Body of pancreas (tissue), 4 donors: ENCODE measurements at regions not wholly inside any gene's neighbourhood (a gene's known extent, or its start where the extent isn't known, plus 50 kb on each side); places are given as distances from the start of the nearest gene placed in this dataset.

ENCODE experiments used
- ATAC-seq: fragments of 150-250 bp; one replicate; pipeline ENCODE4 v1.9.1; 2016
- DNase-seq, 4 donors: peaks; one replicate each; pipeline ENCODE4 v3.0.0-alpha.2; 2019
- H3K27ac ChIP-seq, 4 donors: fragments of 200-600 bp; sonication (generic); 1 replicate in 3 of 4; 2 replicates in 1 of 4; pipeline versions ENCODE4 v1.5.1 to v1.6.1; 2016 to 2019; ENCODE audit warnings: mild to moderate bottlenecking in 1 of 4, mixed read lengths in 1 of 4, moderate library complexity in 1 of 4
- H3K27me3 ChIP-seq, 2 donors: fragments of 200-600 bp; sonication (generic); one replicate each; pipeline ENCODE4 v1.6.0; 2016; ENCODE audit warnings: mild to moderate bottlenecking in 1 of 2
- H3K36me3 ChIP-seq, 2 donors: fragments of 200-600 bp; sonication (generic); replicated peaks in 1 of 2; 2 replicates each; pipeline ENCODE4 v1.5.1; 2016; ENCODE audit warnings: low read depth in 2 of 2; ENCODE audit not compliant: insufficient read depth in 1 of 2
- H3K4me1 ChIP-seq: fragments of 200-600 bp; sonication (generic); one replicate; pipeline ENCODE4 v1.6.0; 2016
- H3K4me3 ChIP-seq, 2 donors: fragments of 200-600 bp; sonication (generic); 1 replicate in 1 of 2; 2 replicates in 1 of 2; pipeline ENCODE4 v1.5.1; 2016 to 2019
- H3K9me3 ChIP-seq, 3 donors: fragments of 200-600 bp; sonication (generic); 1 replicate in 2 of 3; 2 replicates in 1 of 3; pipeline ENCODE4 v1.5.1; 2016
- POLR2A ChIP-seq, 3 donors: fragments of 450-650 bp; IDR thresholded peaks; one replicate each; pipeline ENCODE4 v1.6.1; 2016; ENCODE audit warnings: antibody characterized with exemption in 3 of 3, mild to moderate bottlenecking in 2 of 3
- WGBS, 2 donors: methylation state at CpG; one replicate each; pipeline ENCODE4 v1.1.5; 2017; 5-methylcytosine and 5-hydroxymethylcytosine counted together
- intact Hi-C: fragments of 100-400 bp; cut with DNase I; formaldehyde crosslinking; loops from one replicate; pipeline ENCODE4 v1.15.1; 2023
- TF ChIP-seq, protein P1 (sequence below), 7 experiments: fragments of 450-650 bp in 4 of 7; fragments of 200-600 bp in 3 of 7; sonication (generic) in 3 of 7; IDR thresholded peaks; one replicate each; pipeline ENCODE4 v1.5.1; 2016 to 2019; ENCODE audit warnings: antibody characterized with exemption in 7 of 7

DNA sequence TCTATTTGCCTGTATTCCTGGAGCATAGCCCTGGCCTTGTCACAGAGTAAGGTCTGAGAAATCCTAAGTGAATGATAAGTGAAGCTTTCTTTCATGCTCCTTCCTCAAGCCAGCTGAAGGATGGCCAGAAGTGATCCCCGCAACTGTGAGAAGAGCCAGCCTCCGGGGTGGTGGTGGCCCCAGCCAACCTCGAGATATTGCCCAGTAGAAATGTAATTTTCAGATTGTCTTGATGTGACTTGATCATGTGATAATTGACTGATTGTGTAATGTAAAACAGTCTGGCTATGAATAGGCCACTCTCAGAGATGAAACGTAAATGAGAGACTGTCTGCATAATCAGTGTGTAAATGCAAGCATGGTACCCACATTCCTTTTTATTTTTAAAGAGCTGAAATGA lies 242.4 kb upstream of the CAMK1G start:
- TF ChIP-seq, protein P1, sequence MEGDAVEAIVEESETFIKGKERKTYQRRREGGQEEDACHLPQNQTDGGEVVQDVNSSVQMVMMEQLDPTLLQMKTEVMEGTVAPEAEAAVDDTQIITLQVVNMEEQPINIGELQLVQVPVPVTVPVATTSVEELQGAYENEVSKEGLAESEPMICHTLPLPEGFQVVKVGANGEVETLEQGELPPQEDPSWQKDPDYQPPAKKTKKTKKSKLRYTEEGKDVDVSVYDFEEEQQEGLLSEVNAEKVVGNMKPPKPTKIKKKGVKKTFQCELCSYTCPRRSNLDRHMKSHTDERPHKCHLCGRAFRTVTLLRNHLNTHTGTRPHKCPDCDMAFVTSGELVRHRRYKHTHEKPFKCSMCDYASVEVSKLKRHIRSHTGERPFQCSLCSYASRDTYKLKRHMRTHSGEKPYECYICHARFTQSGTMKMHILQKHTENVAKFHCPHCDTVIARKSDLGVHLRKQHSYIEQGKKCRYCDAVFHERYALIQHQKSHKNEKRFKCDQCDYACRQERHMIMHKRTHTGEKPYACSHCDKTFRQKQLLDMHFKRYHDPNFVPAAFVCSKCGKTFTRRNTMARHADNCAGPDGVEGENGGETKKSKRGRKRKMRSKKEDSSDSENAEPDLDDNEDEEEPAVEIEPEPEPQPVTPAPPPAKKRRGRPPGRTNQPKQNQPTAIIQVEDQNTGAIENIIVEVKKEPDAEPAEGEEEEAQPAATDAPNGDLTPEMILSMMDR (IDR thresholded peaks at IDR 0.05) = no peak
- no peak for TF ChIP-seq POLR2A (IDR thresholded peaks at IDR 0.05)
- WGBS, 2 donors = 44 to 45% methylated on average over 4 of the region's 4 CpGs
- no peak for DNase-seq
- intact Hi-C loops = no loop called here
- H3K9me3 ChIP-seq = no peaks in the 10 kb centered on the region
- H3K4me1 ChIP-seq = peaks cover 5% of the 10 kb centered on the region
- H3K36me3 ChIP-seq = no peaks in the 10 kb centered on the region
- no peak for ATAC-seq
- no peaks in the 10 kb centered on the region for H3K27me3 ChIP-seq
- no peak overlapping the region for H3K27ac ChIP-seq
- H3K4me3 ChIP-seq = no peak overlapping the region

DNA sequence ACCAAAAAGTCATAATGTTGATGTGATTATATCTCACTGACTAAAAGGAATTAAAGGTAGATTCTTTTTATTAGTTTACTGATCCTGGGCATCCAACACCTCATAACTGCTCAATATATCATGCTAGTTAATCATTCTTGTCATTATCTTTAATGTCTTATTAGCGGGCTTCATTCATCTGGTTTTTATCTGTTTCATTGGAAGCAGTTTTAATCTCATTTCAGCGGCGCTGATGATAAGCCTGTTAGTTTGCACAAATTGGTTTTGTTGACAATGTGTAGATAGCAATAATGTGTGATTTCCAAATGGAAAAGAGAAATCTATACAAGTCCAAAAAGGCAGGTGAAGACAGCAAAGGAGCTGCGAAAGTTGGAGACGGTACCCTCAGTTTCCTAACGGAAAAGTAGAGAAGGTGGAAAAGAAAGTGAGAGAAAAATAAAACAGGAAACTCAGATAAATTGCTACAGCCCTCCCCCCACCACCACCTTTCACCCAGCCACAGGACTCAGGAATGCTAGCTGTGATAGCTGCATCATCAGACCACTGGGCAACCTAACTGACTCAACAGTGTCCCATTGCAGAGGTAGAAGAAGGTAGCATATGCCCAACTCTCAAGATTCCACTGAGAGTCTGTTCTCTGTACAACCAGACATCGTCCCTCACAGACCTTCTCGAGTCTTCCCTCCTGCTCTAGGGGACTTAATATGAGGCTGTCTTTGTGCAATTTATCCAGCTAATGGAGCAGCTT lies 241.7 kb upstream of the CAMK1G start:
- no peak overlapping the region for H3K27ac ChIP-seq
- TF ChIP-seq, protein P1 (IDR thresholded peaks at IDR 0.05) = no peak
- TF ChIP-seq POLR2A (IDR thresholded peaks at IDR 0.05) = no peak
- no peak overlapping the region for H3K4me3 ChIP-seq
- no peaks in the 10 kb centered on the region for H3K36me3 ChIP-seq
- intact Hi-C loops = no loop called here
- DNase-seq = no peak
- no peak for ATAC-seq
- 28% methylated on average over 8 of the region's 8 CpGs for WGBS, 2 donors
- no peaks in the 10 kb centered on the region for H3K9me3 ChIP-seq
- H3K27me3 ChIP-seq = no peaks in the 10 kb centered on the region
- peaks cover 5% of the 10 kb centered on the region for H3K4me1 ChIP-seq

DNA sequence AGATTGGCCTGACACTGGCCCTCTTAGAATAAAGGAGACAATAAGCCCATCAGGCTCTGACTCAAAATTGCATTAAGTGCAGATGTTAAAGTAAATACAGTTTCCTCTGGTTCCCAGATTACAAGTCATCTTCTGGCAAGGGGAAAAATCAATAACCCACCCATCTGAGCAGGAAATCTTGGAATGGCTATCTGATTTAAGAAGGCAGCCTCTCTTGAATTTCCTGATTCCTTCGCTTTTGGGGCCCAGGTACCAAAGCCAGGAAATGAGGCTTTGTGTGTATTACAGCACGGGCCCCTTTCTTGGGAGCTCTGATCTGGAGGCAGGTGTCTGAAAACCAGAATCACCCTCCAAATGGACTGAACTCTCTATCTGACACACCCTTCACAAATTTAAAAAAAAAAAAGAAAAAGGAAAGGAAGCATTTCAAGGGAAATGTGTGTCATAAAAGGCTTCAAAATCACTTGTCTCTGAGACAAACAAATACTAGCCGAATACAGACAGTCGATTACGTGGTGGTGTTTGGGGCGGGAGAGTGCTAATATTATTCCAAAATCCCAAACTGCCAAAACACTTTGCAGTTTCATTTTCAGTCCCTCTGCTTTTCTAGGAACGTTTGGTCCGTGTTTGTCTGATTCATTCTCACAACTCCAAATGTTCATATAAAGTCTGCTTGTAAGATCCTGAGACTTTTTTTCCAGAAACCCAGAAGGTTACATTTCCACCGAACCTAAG lies 240.9 kb upstream of the CAMK1G start:
- Histone ChIP-seq H3K27ac (no peak overlapping the region), H3K27me3 (no peaks in the 10 kb centered on the region), H3K36me3 (no peaks in the 10 kb centered on the region), H3K4me1 (peaks cover 5% of the 10 kb centered on the region), H3K4me3 (no peak overlapping the region), H3K9me3 (no peaks in the 10 kb centered on the region)
- WGBS, 2 donors = 67 to 75% methylated on average over 9 of the region's 9 CpGs
- no peak for DNase-seq
- intact Hi-C loops = no loop called here
- no peak for ATAC-seq
- TF ChIP-seq POLR2A (IDR thresholded peaks at IDR 0.05) = no peak
- TF ChIP-seq, protein P1 (IDR thresholded peaks at IDR 0.05) = no peak

DNA sequence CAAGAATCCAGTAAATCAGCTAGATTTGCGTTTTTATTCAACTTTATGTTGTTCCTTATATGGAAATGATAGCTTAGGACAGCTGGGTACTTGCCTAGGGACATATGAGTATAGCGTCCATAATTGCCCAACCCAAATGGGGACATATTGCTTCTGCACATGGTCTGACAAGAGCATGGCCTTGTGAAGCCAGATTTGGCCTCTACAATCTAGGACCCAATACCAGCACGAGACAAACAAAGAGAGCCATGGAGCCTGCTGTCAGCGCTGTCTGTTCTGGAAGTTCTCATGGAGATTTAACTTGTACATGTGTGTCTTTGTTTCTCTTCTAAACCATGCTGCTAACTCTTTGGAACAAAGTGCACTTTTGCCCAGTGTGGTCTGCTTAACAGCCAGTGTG lies 240.0 kb upstream of the CAMK1G start:
- Histone ChIP-seq H3K27ac (no peak overlapping the region), H3K4me3 (no peak overlapping the region), H3K36me3 (no peaks in the 10 kb centered on the region), H3K27me3 (no peaks in the 10 kb centered on the region), H3K4me1 (peaks cover 5% of the 10 kb centered on the region), H3K9me3 (no peaks in the 10 kb centered on the region)
- DNase-seq (no peak), ATAC-seq (no peak)
- intact Hi-C loops = no loop called here
- WGBS, 2 donors = 76 to 77% methylated on average over 4 of the region's 4 CpGs
- no peak for TF ChIP-seq POLR2A (IDR thresholded peaks at IDR 0.05)
- TF ChIP-seq, protein P1 (IDR thresholded peaks at IDR 0.05) = no peak
